ENCODE measurements at regions not wholly inside any gene's neighbourhood (a gene's known extent, or its start where the extent isn't known, plus 50 kb on each side); places are given as distances from the start of the nearest gene placed in this dataset.

DNA sequence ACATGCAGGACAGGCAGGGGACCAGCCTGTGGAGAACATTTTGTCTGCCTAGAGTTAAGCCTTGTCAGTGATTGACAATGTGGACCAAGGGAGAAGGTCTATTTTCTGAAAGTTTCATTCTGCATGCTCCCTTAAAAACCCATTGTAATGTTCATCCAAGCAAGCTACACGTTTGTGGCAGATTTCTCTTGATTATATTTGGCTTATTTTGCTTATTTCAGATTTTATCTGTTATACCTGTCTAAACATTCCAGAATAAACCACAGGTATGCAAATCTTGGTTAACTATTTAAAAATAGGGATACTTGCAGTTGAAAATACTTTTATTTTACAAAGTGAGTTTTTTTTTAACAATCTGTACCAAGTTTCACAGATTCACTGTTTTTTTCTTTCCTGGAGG is 78.2 kb upstream of the F3 start:
- H4K91ac ChIP-seq (ENCODE audit: low read depth, low read length, poor library complexity) = no peak overlapping the region
- H2AFZ ChIP-seq (ENCODE audit: low read length) = no peak overlapping the region
- no peak overlapping the region for H3K27ac ChIP-seq (replicated peaks; ENCODE audit: low read length)
- H2AK5ac ChIP-seq (ENCODE audit: low read depth, low read length) = no peak overlapping the region
- no peak overlapping the region for H3K4me2 ChIP-seq (ENCODE audit: insufficient read depth, low read length, poor library complexity, severe bottlenecking)
- no peak overlapping the region for H4K8ac ChIP-seq (ENCODE audit: low read depth, low read length)
- WGBS, 2 donors (ENCODE audit: extremely low coverage in 2 of 2, insufficient read length in 2 of 2, insufficient replicate concordance in 1 of 2) = no CpG with 5 or more reads among the region's 1 CpG
- no peak overlapping the region for H2BK15ac ChIP-seq (ENCODE audit: low read length)
- H2BK5ac ChIP-seq (ENCODE audit: low read length) = no peak overlapping the region
- no peak for DNase-seq (ENCODE audit: low spot score)
- H3K14ac ChIP-seq (ENCODE audit: low read length) = no peak overlapping the region
- H3K36me3 ChIP-seq (replicated peaks in 1 of 2; ENCODE audit: control insufficient read depth in 2 of 2, insufficient read depth in 2 of 2, low read length in 2 of 2) = no peaks in the 10 kb centered on the region
- H3K4me1 ChIP-seq (ENCODE audit: control insufficient read depth in 2 of 2, insufficient read depth in 1 of 2, low read depth in 1 of 2, low read length in 2 of 2) = peaks cover 23 to 31% of the 10 kb centered on the region in 2 donors
- H2BK120ac ChIP-seq (ENCODE audit: low read depth, low read length) = no peak overlapping the region
- H3K27me3 ChIP-seq (ENCODE audit: control insufficient read depth in 3 of 3, insufficient read depth in 3 of 3, low read depth in 1 of 3, low read length in 3 of 3) = no peaks in the 10 kb centered on the region
- H3K4ac ChIP-seq (ENCODE audit: low read length) = no peak overlapping the region
- no peak overlapping the region for H3K18ac ChIP-seq (ENCODE audit: low read length)
- no peak overlapping the region for H3K23ac ChIP-seq (ENCODE audit: low read depth, low read length, poor library complexity)
- peaks cover 2 to 6% of the 10 kb centered on the region in 2 donors for H3K9me3 ChIP-seq (replicated peaks in 1 of 2; ENCODE audit: control insufficient read depth in 2 of 2, insufficient read depth in 1 of 2, low read depth in 1 of 2, low read length in 2 of 2)
- no peak overlapping the region for H3K4me3 ChIP-seq (ENCODE audit: low read length in 2 of 2)
- H3K79me1 ChIP-seq (ENCODE audit: low read depth, low read length) = no peaks in the 10 kb centered on the region
- no peak overlapping the region for H3K9ac ChIP-seq (ENCODE audit: low read depth, low read length, poor library complexity)
- no peak overlapping the region for H2BK12ac ChIP-seq (ENCODE audit: low read length)

DNA sequence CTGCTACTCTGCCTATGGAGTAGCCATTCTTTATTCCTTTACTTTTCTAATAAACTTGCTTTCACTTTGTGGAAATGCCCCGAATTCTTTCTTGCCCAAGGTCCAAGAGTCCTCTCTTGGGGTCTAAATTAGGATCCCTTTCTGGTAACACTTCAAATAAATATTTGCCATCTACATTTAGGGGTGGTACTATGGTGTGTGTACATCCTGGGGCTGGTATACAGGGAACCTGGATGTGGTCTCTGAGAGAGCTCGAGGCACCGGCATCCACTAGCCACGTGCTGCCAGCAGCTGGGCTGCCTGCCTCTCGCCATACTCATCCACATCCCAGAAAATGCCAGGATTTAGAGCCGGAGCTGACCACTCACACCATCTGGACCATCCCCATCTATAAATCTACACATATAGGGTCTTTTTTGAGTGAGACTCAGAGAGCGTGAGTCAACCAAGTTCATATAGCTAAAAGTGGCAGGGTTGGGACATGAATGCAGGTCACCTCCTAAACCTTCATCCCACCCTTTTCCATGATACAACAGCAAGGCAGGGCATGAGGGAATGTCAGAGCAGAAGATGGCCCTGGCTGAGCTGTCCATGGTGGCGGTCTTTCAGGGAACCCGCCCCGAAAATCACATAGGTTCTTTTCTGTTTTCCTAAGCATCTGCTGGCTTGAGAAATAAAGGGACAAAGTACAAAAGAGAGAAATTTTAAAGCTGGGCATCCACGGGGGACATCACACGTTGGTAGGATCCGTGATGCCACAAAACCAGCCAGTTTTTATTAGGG is 76.6 kb upstream of the F3 start:
- no peaks in the 10 kb centered on the region for H3K27me3 ChIP-seq (ENCODE audit: control insufficient read depth in 3 of 3, insufficient read depth in 3 of 3, low read depth in 1 of 3, low read length in 3 of 3)
- peaks cover 2 to 6% of the 10 kb centered on the region in 2 donors for H3K9me3 ChIP-seq (replicated peaks in 1 of 2; ENCODE audit: control insufficient read depth in 2 of 2, insufficient read depth in 1 of 2, low read depth in 1 of 2, low read length in 2 of 2)
- no peaks in the 10 kb centered on the region for H3K36me3 ChIP-seq (replicated peaks in 1 of 2; ENCODE audit: control insufficient read depth in 2 of 2, insufficient read depth in 2 of 2, low read length in 2 of 2)
- no CpG with 5 or more reads among the region's 13 CpGs for WGBS, 2 donors (ENCODE audit: extremely low coverage in 2 of 2, insufficient read length in 2 of 2, insufficient replicate concordance in 1 of 2)
- no peak overlapping the region for H3K4me2 ChIP-seq (ENCODE audit: insufficient read depth, low read length, poor library complexity, severe bottlenecking)
- no peak overlapping the region for H3K9ac ChIP-seq (ENCODE audit: low read depth, low read length, poor library complexity)
- H4K91ac ChIP-seq (ENCODE audit: low read depth, low read length, poor library complexity) = no peak overlapping the region
- no peak overlapping the region for H3K4me3 ChIP-seq (ENCODE audit: low read length in 2 of 2)
- peak overlapping the region; percentile 61 for H3K18ac ChIP-seq (ENCODE audit: low read length)
- no peaks in the 10 kb centered on the region for H3K79me1 ChIP-seq (ENCODE audit: low read depth, low read length)
- no peak overlapping the region for H2BK12ac ChIP-seq (ENCODE audit: low read length)
- no peak overlapping the region for H2BK5ac ChIP-seq (ENCODE audit: low read length)
- no peak overlapping the region for H3K27ac ChIP-seq (replicated peaks; ENCODE audit: low read length)
- no peak overlapping the region for H2BK120ac ChIP-seq (ENCODE audit: low read depth, low read length)
- peaks cover 14 to 22% of the 10 kb centered on the region in 2 donors for H3K4me1 ChIP-seq (ENCODE audit: control insufficient read depth in 2 of 2, insufficient read depth in 1 of 2, low read depth in 1 of 2, low read length in 2 of 2)
- no peak for DNase-seq (ENCODE audit: low spot score)
- no peak overlapping the region for H2AK5ac ChIP-seq (ENCODE audit: low read depth, low read length)
- H4K8ac ChIP-seq (ENCODE audit: low read depth, low read length) = no peak overlapping the region
- H3K4ac ChIP-seq (ENCODE audit: low read length) = no peak overlapping the region
- H3K23ac ChIP-seq (ENCODE audit: low read depth, low read length, poor library complexity) = no peak overlapping the region
- no peak overlapping the region for H3K14ac ChIP-seq (ENCODE audit: low read length)
- peak overlapping the region; percentile 2 for H2BK15ac ChIP-seq (ENCODE audit: low read length)
- H2AFZ ChIP-seq (ENCODE audit: low read length) = no peak overlapping the region

GRCh38 chr1:94617134-94617805 is 75.7 kb upstream of the F3 start:
- no peak overlapping the region for H3K14ac ChIP-seq (ENCODE audit: low read length)
- no CpG with 5 or more reads among the region's 6 CpGs for WGBS, 2 donors (ENCODE audit: extremely low coverage in 2 of 2, insufficient read length in 2 of 2, insufficient replicate concordance in 1 of 2)
- H3K79me1 ChIP-seq (ENCODE audit: low read depth, low read length) = no peaks in the 10 kb centered on the region
- H3K4me3 ChIP-seq (ENCODE audit: low read length in 2 of 2) = no peak overlapping the region
- no peak overlapping the region for H2AK5ac ChIP-seq (ENCODE audit: low read depth, low read length)
- no peak overlapping the region for H3K18ac ChIP-seq (ENCODE audit: low read length)
- no peak overlapping the region for H2BK12ac ChIP-seq (ENCODE audit: low read length)
- H3K27ac ChIP-seq (replicated peaks; ENCODE audit: low read length) = peak overlapping the region; percentile 60
- no peak overlapping the region for H2BK15ac ChIP-seq (ENCODE audit: low read length)
- H2BK5ac ChIP-seq (ENCODE audit: low read length) = no peak overlapping the region
- H3K23ac ChIP-seq (ENCODE audit: low read depth, low read length, poor library complexity) = no peak overlapping the region
- H3K9me3 ChIP-seq (replicated peaks in 1 of 2; ENCODE audit: control insufficient read depth in 2 of 2, insufficient read depth in 1 of 2, low read depth in 1 of 2, low read length in 2 of 2) = peaks cover 2 to 6% of the 10 kb centered on the region in 2 donors
- DNase-seq (ENCODE audit: low spot score) = no peak
- no peak overlapping the region for H2AFZ ChIP-seq (ENCODE audit: low read length)
- H3K4me1 ChIP-seq (ENCODE audit: control insufficient read depth in 2 of 2, insufficient read depth in 1 of 2, low read depth in 1 of 2, low read length in 2 of 2) = peaks cover 5 to 14% of the 10 kb centered on the region in 2 donors
- H3K36me3 ChIP-seq (replicated peaks in 1 of 2; ENCODE audit: control insufficient read depth in 2 of 2, insufficient read depth in 2 of 2, low read length in 2 of 2) = no peaks in the 10 kb centered on the region
- no peak overlapping the region for H3K4me2 ChIP-seq (ENCODE audit: insufficient read depth, low read length, poor library complexity, severe bottlenecking)
- no peak overlapping the region for H4K91ac ChIP-seq (ENCODE audit: low read depth, low read length, poor library complexity)
- H2BK120ac ChIP-seq (ENCODE audit: low read depth, low read length) = no peak overlapping the region
- H3K9ac ChIP-seq (ENCODE audit: low read depth, low read length, poor library complexity) = no peak overlapping the region
- no peaks in the 10 kb centered on the region for H3K27me3 ChIP-seq (ENCODE audit: control insufficient read depth in 3 of 3, insufficient read depth in 3 of 3, low read depth in 1 of 3, low read length in 3 of 3)
- no peak overlapping the region for H3K4ac ChIP-seq (ENCODE audit: low read length)
- H4K8ac ChIP-seq (ENCODE audit: low read depth, low read length) = no peak overlapping the region

DNA sequence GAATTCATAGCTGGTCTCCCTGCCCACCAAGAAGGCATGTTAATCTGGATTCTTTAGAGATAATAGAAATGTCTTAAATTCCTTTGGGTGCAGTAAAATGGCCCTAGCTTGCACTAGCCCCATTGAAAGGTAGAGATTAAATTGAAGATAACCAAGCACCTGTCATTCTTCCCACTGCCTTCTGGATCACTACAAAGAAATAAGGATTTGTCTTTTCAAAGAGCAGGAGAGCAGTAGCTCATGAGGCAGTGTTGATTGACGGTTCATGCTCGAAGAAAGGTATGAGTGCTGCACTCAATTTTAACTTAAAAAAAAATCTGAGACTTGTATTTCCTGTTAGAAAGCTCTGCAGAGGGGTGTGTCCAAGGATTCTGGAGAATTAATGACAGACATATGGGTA is 74.9 kb upstream of the F3 start:
- H3K18ac ChIP-seq (ENCODE audit: low read length) = peak overlapping the region; percentile 82
- WGBS, 2 donors (ENCODE audit: extremely low coverage in 2 of 2, insufficient read length in 2 of 2, insufficient replicate concordance in 1 of 2) = no CpG with 5 or more reads among the region's 2 CpGs
- H2AK5ac ChIP-seq (ENCODE audit: low read depth, low read length) = no peak overlapping the region
- peaks cover 4 to 9% of the 10 kb centered on the region in 2 donors for H3K4me1 ChIP-seq (ENCODE audit: control insufficient read depth in 2 of 2, insufficient read depth in 1 of 2, low read depth in 1 of 2, low read length in 2 of 2)
- no peak overlapping the region for H3K14ac ChIP-seq (ENCODE audit: low read length)
- no peak overlapping the region for H2AFZ ChIP-seq (ENCODE audit: low read length)
- H4K91ac ChIP-seq (ENCODE audit: low read depth, low read length, poor library complexity) = no peak overlapping the region
- H3K4me2 ChIP-seq (ENCODE audit: insufficient read depth, low read length, poor library complexity, severe bottlenecking) = no peak overlapping the region
- no peak overlapping the region for H3K9ac ChIP-seq (ENCODE audit: low read depth, low read length, poor library complexity)
- no peak overlapping the region for H2BK12ac ChIP-seq (ENCODE audit: low read length)
- H2BK5ac ChIP-seq (ENCODE audit: low read length) = no peak overlapping the region
- H3K27me3 ChIP-seq (ENCODE audit: control insufficient read depth in 3 of 3, insufficient read depth in 3 of 3, low read depth in 1 of 3, low read length in 3 of 3) = no peaks in the 10 kb centered on the region
- peak overlapping the region; percentile 60 for H3K27ac ChIP-seq (replicated peaks; ENCODE audit: low read length)
- peaks cover 2 to 3% of the 10 kb centered on the region in 2 donors for H3K9me3 ChIP-seq (replicated peaks in 1 of 2; ENCODE audit: control insufficient read depth in 2 of 2, insufficient read depth in 1 of 2, low read depth in 1 of 2, low read length in 2 of 2)
- H3K4me3 ChIP-seq (ENCODE audit: low read length in 2 of 2) = no peak overlapping the region
- no peak overlapping the region for H2BK15ac ChIP-seq (ENCODE audit: low read length)
- no peak overlapping the region for H2BK120ac ChIP-seq (ENCODE audit: low read depth, low read length)
- DNase-seq (ENCODE audit: low spot score) = no peak
- H3K36me3 ChIP-seq (replicated peaks in 1 of 2; ENCODE audit: control insufficient read depth in 2 of 2, insufficient read depth in 2 of 2, low read length in 2 of 2) = no peaks in the 10 kb centered on the region
- no peak overlapping the region for H3K23ac ChIP-seq (ENCODE audit: low read depth, low read length, poor library complexity)
- H3K79me1 ChIP-seq (ENCODE audit: low read depth, low read length) = no peaks in the 10 kb centered on the region
- no peak overlapping the region for H3K4ac ChIP-seq (ENCODE audit: low read length)
- H4K8ac ChIP-seq (ENCODE audit: low read depth, low read length) = no peak overlapping the region

All from neuronal stem cell (in vitro differentiated cells).